Endodermal cell (in vitro differentiated cells): ENCODE measurements at regions not wholly inside any gene's neighbourhood (a gene's known extent, or its start where the extent isn't known, plus 50 kb on each side); places are given as distances from the start of the nearest gene placed in this dataset.
"Not testable (repeated sequence)": the region's sequence is repeated elsewhere in the genome, so short reads cannot be mapped to it uniquely, and the experiment has no call there.

Source experiments
- DNase-seq: peaks from one replicate; pipeline ENCODE4 v3.0.0-alpha.2; 2017
- H3K27ac ChIP-seq: 2 replicates; pipeline ENCODE4 v1.5.1; 2013; ENCODE audit warnings: mild to moderate bottlenecking, low read depth, low read length, moderate library complexity
- H3K27me3 ChIP-seq: 2 replicates; pipeline ENCODE4 v1.6.1; 2013; ENCODE audit warnings: mild to moderate bottlenecking, low read length, moderate library complexity; ENCODE audit not compliant: insufficient read depth, control insufficient read depth, poor library complexity, severe bottlenecking
- H3K36me3 ChIP-seq: 2 replicates; pipeline ENCODE4 v1.7.0; 2013; ENCODE audit warnings: mild to moderate bottlenecking, low read length, moderate library complexity; ENCODE audit not compliant: control insufficient read depth, insufficient read depth
- H3K4me1 ChIP-seq: one replicate; pipeline ENCODE4 v1.7.0; 2013; ENCODE audit warnings: low read length; ENCODE audit not compliant: control insufficient read depth, insufficient read depth
- H3K4me3 ChIP-seq: 2 replicates; pipeline ENCODE4 v1.5.1; 2013; ENCODE audit warnings: mild to moderate bottlenecking, low read length, moderate library complexity
- H3K9ac ChIP-seq: 2 replicates; pipeline ENCODE4 v1.6.1; 2013; ENCODE audit warnings: mild to moderate bottlenecking, low read length, moderate library complexity; ENCODE audit not compliant: poor library complexity, severe bottlenecking; ENCODE audit errors: extremely low read depth
- H3K9me3 ChIP-seq: 2 replicates; pipeline ENCODE4 v1.6.1; 2013; ENCODE audit warnings: mild to moderate bottlenecking, low read length, moderate library complexity; ENCODE audit not compliant: control insufficient read depth
- H3K27ac Mint-ChIP-seq: 2 replicates; pipeline ENCODE4 v1.8.0; 2020; ENCODE audit warnings: mixed read lengths
- H3K27me3 Mint-ChIP-seq: 2 replicates; pipeline ENCODE4 v1.8.0; 2021; ENCODE audit warnings: mild to moderate bottlenecking, mixed read lengths; ENCODE audit not compliant: insufficient read depth
- H3K36me3 Mint-ChIP-seq: 2 replicates; pipeline ENCODE4 v1.8.0; 2020; ENCODE audit warnings: low read depth, mixed read lengths
- H3K4me1 Mint-ChIP-seq: 2 replicates; pipeline ENCODE4 v1.8.0; 2020; ENCODE audit warnings: mixed read lengths
- H3K4me3 Mint-ChIP-seq: 2 replicates; pipeline ENCODE4 v1.8.0; 2020; ENCODE audit warnings: mild to moderate bottlenecking, moderate library complexity, mixed read lengths
- H3K9me3 Mint-ChIP-seq: 2 replicates; pipeline ENCODE4 v1.8.0; 2020; ENCODE audit warnings: mild to moderate bottlenecking, mixed read lengths
- WGBS, 2 experiments: methylation state at CpG; one replicate each; pipeline versions ENCODE4 v1.1.5 to v1.1.7; 2013; ENCODE audit warnings: missing lambda C conversion rate in 2 of 2, mixed read lengths in 1 of 2; ENCODE audit not compliant: insufficient coverage in 1 of 2, insufficient read length in 1 of 2; 5-methylcytosine and 5-hydroxymethylcytosine counted together
- TF ChIP-seq, protein P1 (sequence below): fragments of 200-600 bp; sonication (generic); conservative IDR thresholded peaks from 2 replicates; pipeline ENCODE4 v1.5.0; 2021; ENCODE audit warnings: antibody characterized with exemption, mild to moderate bottlenecking

DNA sequence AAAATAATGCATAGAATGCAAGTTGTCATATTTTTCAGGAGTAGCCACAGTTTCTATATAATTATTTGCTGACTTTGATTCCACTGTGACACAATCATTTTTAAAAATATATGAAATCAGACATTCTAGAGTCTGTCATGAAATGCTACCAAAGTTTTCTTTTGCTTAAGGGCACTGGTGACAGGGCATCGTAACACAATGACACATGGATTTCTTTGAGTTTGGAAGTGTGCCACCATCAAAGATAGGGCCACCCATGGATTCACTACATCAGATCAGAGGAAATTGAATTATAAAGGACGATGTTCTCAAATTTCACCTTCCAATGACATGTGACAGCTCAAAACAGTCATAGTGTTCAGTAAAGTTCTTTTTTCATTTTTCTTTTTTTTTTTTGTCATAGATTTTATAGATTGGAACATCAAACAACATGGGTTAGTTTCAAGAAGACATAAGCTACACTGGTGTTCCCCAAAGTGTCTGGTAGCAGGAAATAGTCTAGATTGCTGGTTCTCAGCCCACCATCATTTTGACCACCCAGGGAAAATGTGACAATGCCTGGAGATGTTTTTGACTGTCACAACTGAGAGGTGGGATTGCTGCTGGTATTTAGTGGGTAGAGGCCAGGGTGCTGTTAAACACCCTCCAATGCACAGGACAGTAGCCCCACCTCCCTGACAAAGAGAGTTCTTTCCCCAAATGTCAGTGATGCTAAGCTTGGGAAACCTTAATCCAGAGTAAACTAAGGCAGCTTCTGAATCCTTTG is 123.8 kb upstream of the DOK5 start:
- no peak for DNase-seq
- WGBS, 2 experiments: 80 to 96% methylated on average over 2 of the region's 2 CpGs
- H3K36me3 Mint-ChIP-seq: no peaks in the 10 kb centered on the region

GRCh38 chr20:54352541-54352940 is 122.9 kb upstream of the DOK5 start:
- H3K4me3 ChIP-seq, H3K9me3 ChIP-seq, H3K36me3 ChIP-seq, H3K4me1 Mint-ChIP-seq, H3K9me3 Mint-ChIP-seq, H3K27me3 Mint-ChIP-seq, H3K27ac ChIP-seq, H3K36me3 Mint-ChIP-seq, H3K27ac Mint-ChIP-seq, H3K27me3 ChIP-seq, H3K4me3 Mint-ChIP-seq, H3K4me1 ChIP-seq, DNase-seq, H3K9ac ChIP-seq: not testable (repeated sequence)
- WGBS, 2 experiments: 90 to 94% methylated on average over 3 to 7 of the region's 7 CpGs

More for the DNA sequence above, 123.8 kb upstream of the DOK5 start:
- Histone ChIP-seq H3K4me1 (no peaks in the 10 kb centered on the region), H3K27ac (no peak overlapping the region), H3K36me3 (no peaks in the 10 kb centered on the region), H3K9ac (no peak overlapping the region), H3K9me3 (no peaks in the 10 kb centered on the region), H3K27me3 (no peaks in the 10 kb centered on the region), H3K4me3 (no peak overlapping the region)
- H3K4me1 Mint-ChIP-seq: peaks cover 4% of the 10 kb centered on the region
- no peaks in the 10 kb centered on the region for H3K9me3 Mint-ChIP-seq
- TF ChIP-seq, protein P1, sequence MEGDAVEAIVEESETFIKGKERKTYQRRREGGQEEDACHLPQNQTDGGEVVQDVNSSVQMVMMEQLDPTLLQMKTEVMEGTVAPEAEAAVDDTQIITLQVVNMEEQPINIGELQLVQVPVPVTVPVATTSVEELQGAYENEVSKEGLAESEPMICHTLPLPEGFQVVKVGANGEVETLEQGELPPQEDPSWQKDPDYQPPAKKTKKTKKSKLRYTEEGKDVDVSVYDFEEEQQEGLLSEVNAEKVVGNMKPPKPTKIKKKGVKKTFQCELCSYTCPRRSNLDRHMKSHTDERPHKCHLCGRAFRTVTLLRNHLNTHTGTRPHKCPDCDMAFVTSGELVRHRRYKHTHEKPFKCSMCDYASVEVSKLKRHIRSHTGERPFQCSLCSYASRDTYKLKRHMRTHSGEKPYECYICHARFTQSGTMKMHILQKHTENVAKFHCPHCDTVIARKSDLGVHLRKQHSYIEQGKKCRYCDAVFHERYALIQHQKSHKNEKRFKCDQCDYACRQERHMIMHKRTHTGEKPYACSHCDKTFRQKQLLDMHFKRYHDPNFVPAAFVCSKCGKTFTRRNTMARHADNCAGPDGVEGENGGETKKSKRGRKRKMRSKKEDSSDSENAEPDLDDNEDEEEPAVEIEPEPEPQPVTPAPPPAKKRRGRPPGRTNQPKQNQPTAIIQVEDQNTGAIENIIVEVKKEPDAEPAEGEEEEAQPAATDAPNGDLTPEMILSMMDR: no peak
- H3K27ac Mint-ChIP-seq: no peak overlapping the region
- H3K27me3 Mint-ChIP-seq: no peaks in the 10 kb centered on the region
- H3K4me3 Mint-ChIP-seq: no peak overlapping the region

DNA sequence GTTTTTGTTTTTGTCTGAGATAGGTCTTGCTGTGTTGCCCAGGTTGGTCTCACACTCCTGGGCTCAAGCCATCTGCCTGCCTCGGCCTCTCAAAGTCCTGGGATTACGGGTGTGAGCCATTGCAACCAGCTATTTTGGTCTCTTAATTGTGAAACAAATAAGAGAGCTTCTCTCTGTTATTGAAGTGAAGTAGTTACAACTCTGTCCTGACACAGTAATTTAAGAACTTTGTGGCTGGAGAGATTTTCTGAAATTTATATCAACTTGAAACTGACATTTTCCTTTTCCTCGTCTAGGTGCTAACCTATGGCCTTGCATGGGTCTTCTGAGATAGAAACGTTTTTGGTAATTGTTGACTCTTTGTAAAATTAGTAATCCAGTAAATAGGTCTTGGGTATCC is 122.1 kb upstream of the DOK5 start:
- H3K27ac ChIP-seq: no peak overlapping the region
- no peak overlapping the region for H3K4me3 ChIP-seq
- WGBS, 2 experiments: 76 to 88% methylated on average over 3 to 4 of the region's 4 CpGs
- no peaks in the 10 kb centered on the region for H3K4me1 ChIP-seq
- Mint-ChIP-seq H3K4me1 (no peaks in the 10 kb centered on the region), H3K4me3 (no peak overlapping the region), H3K27ac (no peak overlapping the region), H3K36me3 (no peaks in the 10 kb centered on the region), H3K9me3 (no peaks in the 10 kb centered on the region), H3K27me3 (no peaks in the 10 kb centered on the region)
- DNase-seq: no peak
- no peaks in the 10 kb centered on the region for H3K27me3 ChIP-seq
- no peak overlapping the region for H3K9ac ChIP-seq
- no peaks in the 10 kb centered on the region for H3K9me3 ChIP-seq
- TF ChIP-seq, protein P1: no peak
- H3K36me3 ChIP-seq: no peaks in the 10 kb centered on the region
